ENCODE measurements at regions not wholly inside any gene's neighbourhood (a gene's known extent, or its start where the extent isn't known, plus 50 kb on each side); places are given as distances from the start of the nearest gene placed in this dataset.
"Not testable (repeated sequence)": the region's sequence is repeated elsewhere in the genome, so short reads cannot be mapped to it uniquely, and the experiment has no call there.

- no peak for DNase-seq
These were observed 305.3 kb downstream of the SATB1 start for GRCh38 chr3:18119866-18120265.

- no peak for DNase-seq
These were observed 310.2 kb downstream of the SATB1 start for GRCh38 chr3:18114894-18115293.

- no peak for DNase-seq
These were observed 311.7 kb downstream of the SATB1 start for GRCh38 chr3:18113417-18113816.

- DNase-seq: no peak
These were observed 312.3 kb downstream of the SATB1 start for GRCh38 chr3:18112674-18113375.

- DNase-seq: no peak
These were observed 313.3 kb downstream of the SATB1 start for GRCh38 chr3:18111796-18112232.

GRCh38 chr3:18103591-18103990 lies 321.5 kb downstream of the SATB1 start:
- DNase-seq: no peak

- no peak for DNase-seq
These were observed 325.0 kb downstream of the SATB1 start for GRCh38 chr3:18100121-18100520.

GRCh38 chr3:18099611-18100010 lies 325.5 kb downstream of the SATB1 start:
- DNase-seq: no peak

- DNase-seq: no peak
These were observed 326.1 kb downstream of the SATB1 start for GRCh38 chr3:18098960-18099587.

- no peak for DNase-seq
These were observed 327.1 kb downstream of the SATB1 start for GRCh38 chr3:18097989-18098388.

GRCh38 chr3:18097473-18097872 lies 327.7 kb downstream of the SATB1 start:
- no peak for DNase-seq

- no peak for DNase-seq
These were observed 332.4 kb downstream of the SATB1 start for GRCh38 chr3:18092726-18093125.

- DNase-seq: no peak
These were observed 334.8 kb downstream of the SATB1 start for GRCh38 chr3:18090377-18090776.

GRCh38 chr3:18087988-18088387 lies 337.2 kb downstream of the SATB1 start:
- DNase-seq: no peak

GRCh38 chr3:18086760-18087159 lies 338.4 kb downstream of the SATB1 start:
- no peak for DNase-seq

- DNase-seq: no peak
These were observed 339.1 kb downstream of the SATB1 start for GRCh38 chr3:18086078-18086477.

- no peak for DNase-seq
These were observed 339.7 kb downstream of the SATB1 start for GRCh38 chr3:18085429-18085828.

GRCh38 chr3:18083273-18083590 lies 340.8 kb upstream of the TBC1D5 start:
- DNase-seq: not testable (repeated sequence)

- no peak for DNase-seq
These were observed 340.3 kb upstream of the TBC1D5 start for GRCh38 chr3:18082551-18083272.

- no peak for DNase-seq
These were observed 337.8 kb upstream of the TBC1D5 start for GRCh38 chr3:18080198-18080689.

GRCh38 chr3:18079739-18080138 lies 337.3 kb upstream of the TBC1D5 start:
- DNase-seq: no peak

- no peak for DNase-seq
These were observed 336.6 kb upstream of the TBC1D5 start for GRCh38 chr3:18079062-18079461.

- no peak for DNase-seq
These were observed 334.9 kb upstream of the TBC1D5 start for GRCh38 chr3:18077128-18077840.
